Right ventricle myocardium superior (tissue), 1 donor: ENCODE measurements at regions not wholly inside any gene's neighbourhood (a gene's known extent, or its start where the extent isn't known, plus 50 kb on each side); places are given as distances from the start of the nearest gene placed in this dataset.
"Not testable (repeated sequence)": the region's sequence is repeated elsewhere in the genome, so short reads cannot be mapped to it uniquely, and the experiment has no call there.

ENCODE experiments used
- ATAC-seq: fragments of 200-7000 bp; cut with Tn5 transposase; one replicate; pipeline ENCODE4 v1.9.1; 2020; ENCODE audit warnings: mild to moderate bottlenecking; ENCODE audit not compliant: poor library complexity
- DNase-seq: peaks from one replicate; pipeline ENCODE4 v3.0.0-alpha.2; 2020
- intact Hi-C: fragments of 100-400 bp; cut with DNase I; formaldehyde crosslinking; loops from one replicate; pipeline ENCODE4 v1.11.2; 2022
- donor health status: DM: no; HTN: yes; CAD: no; lungs with severe emphysema.

DNA sequence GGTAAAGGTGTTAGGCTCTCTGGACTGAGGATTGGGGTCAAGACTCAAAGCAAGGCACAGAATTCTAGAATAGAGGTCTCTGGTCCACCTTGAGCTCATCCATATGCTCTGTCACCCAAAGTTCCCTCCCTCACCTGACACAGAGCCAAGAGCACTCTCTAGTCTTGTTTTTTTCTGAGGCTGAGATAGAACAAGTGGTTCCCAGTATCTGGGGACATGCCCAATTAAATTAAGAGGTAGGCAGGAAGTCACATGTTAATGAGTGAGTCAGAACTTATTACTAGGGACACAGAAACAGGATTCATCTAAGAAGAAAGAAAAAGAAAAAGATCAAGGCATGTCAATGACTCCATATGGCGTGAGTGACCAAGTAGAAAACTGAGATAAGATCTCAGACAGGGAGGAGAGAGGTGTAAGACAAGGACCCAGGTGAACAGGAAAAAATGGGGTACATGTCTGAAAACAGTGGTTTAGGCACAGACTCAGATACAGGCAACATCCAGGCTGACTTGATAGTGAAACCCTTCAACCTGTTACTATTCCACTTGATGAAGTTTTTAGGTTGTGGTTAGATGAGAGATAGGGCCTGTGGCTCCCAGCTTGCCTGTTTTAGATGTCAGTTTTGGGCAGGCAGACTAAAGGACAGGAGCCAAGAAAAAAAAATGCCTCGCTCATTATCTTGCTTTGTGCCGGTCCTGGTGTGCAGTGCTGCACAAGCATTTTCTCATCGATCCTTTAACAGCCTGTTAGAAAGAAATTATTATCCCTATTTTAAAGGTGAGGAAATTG is 609.9 kb downstream of the CCSER2 start:
- DNase-seq (no peak), ATAC-seq (peak; percentile 88)
- intact Hi-C loops: no loop called here

DNA sequence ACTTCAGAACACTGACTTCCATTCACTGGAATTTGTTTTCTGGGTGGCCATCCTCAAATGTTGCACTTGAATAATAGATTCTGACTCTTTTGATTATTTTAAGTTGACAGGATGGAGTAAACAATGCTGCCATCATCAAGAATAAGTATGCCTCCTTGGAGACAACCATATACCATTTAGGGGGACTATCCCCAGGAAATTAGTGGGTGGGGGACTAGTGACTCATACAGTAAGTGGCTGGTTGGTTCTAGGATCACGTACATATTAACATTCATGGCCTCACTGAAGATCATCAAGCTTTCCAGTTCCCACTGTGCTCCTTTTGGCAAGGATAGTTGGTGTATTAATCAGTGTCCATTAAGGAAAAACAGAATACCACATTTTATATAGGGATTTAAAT is 615.2 kb downstream of the CCSER2 start:
- ATAC-seq (no peak), DNase-seq (no peak)
- intact Hi-C loops: no loop called here

- intact Hi-C loops: no loop called here
- DNase-seq: no peak
- ATAC-seq: no peak
These were observed 615.8 kb downstream of the CCSER2 start for GRCh38 chr10:84944187-84944586.

DNA sequence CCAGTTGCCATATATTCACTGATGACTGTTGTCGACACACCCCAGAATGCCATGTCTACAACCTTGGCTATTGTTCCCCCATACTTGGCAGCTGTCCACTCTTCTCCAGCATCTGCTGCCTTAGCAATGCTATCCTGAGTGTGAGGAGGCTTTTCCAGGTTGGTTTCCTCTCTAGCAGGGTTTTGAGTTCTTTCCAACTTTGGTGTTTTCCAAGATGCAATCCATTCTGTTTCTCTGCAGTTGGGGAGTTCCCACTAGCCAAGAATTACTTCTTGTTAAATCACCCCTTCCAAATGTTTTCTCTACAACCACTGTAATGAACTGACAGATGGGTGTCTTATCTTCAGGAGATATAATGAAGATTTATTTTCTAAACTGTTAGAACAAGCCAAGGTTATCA is 617.4 kb downstream of the CCSER2 start:
- intact Hi-C loops: no loop called here
- ATAC-seq (no peak), DNase-seq (no peak)

- DNase-seq (no peak), ATAC-seq (no peak)
- intact Hi-C loops: no loop called here
These were observed 618.5 kb downstream of the CCSER2 start for GRCh38 chr10:84946904-84947303.

GRCh38 chr10:84948644-84949043 is 620.3 kb downstream of the CCSER2 start:
- no peak for DNase-seq
- intact Hi-C loops: no loop called here

DNA sequence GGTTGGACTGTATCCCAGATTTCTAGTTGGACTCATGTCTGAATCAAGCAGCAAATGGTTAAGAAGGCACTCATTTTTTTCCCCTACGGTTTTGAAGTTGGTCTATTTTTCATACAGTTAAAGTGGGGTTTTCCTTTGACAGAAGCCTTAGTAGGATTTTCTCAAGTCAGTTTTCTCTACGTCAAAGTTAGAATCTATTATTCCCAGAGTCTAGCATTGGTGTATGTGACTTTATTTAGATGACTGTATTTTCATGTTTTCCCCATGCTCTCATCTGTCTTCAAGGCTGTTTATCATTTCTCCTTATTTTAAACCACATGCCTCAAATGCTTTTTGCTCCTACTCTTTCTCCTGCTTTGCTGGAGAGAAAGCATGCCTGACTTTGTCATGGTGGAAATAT is 623.2 kb downstream of the CCSER2 start:
- intact Hi-C loops: no loop called here
- ATAC-seq (no peak), DNase-seq (no peak)

More at GRCh38 chr10:84948644-84949043, 620.3 kb downstream of the CCSER2 start:
- ATAC-seq: no peak

GRCh38 chr10:84957427-84957826 is 629.0 kb downstream of the CCSER2 start:
- DNase-seq: no peak
- intact Hi-C loops: no loop called here
- ATAC-seq: no peak

- ATAC-seq: no peak
- no peak for DNase-seq
- intact Hi-C loops: no loop called here
These were observed 637.1 kb downstream of the CCSER2 start for GRCh38 chr10:84965468-84965867.

GRCh38 chr10:84966708-84967441 is 638.5 kb downstream of the CCSER2 start:
- intact Hi-C loops: no loop called here
- no peak for ATAC-seq
- DNase-seq: no peak

- ATAC-seq, intact Hi-C loops, DNase-seq: not testable (repeated sequence)
These were observed 640.9 kb downstream of the CCSER2 start for GRCh38 chr10:84969297-84969696.

- ATAC-seq: no peak
- intact Hi-C loops: no loop called here
- no peak for DNase-seq
These were observed 658.6 kb downstream of the CCSER2 start for GRCh38 chr10:84987039-84987438.

- ATAC-seq: no peak
- DNase-seq: no peak
- intact Hi-C loops: no loop called here
These were observed 659.6 kb downstream of the CCSER2 start for GRCh38 chr10:84988011-84988410.

DNA sequence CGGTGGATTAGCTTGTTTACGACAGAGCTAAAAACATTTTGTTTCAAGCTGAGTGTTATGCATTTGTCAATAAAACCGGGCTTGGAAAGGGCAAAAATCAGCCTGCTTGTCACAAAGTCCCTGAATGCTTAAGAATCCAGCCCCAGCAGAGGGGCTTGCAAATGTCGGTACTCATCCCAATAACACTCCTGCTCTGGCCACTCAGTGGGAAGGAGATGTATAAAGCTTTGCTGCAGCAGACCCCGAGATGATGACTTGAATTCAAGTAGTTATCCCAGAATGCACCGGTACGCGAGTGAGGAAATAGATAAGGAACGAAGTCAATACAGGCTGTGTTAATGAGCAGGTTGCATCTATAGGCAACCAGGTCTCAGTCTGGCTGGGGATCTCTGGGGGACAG is 662.3 kb downstream of the CCSER2 start:
- intact Hi-C loops: no loop called here
- DNase-seq: no peak
- no peak for ATAC-seq

DNA sequence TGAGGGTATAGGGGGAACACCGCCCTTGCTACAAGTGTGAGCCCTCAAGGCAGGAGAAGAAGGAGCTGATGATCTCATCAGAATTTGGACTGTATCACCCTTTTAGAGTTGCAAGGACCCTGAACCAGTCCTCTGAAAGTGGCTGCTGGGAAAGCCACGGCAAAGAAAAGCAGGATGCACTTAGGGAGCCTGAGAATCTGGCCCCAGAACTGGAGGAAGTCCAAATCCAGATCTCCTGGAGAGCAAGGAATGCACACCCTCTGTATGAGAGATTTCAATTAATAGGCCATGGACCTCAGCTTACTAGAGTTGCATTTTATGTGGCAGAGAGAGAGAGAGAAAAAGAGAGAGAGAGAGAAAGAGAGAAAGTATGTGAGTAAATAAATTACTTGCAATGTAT is 662.9 kb downstream of the CCSER2 start:
- intact Hi-C loops: no loop called here
- ATAC-seq (no peak), DNase-seq (no peak)

- intact Hi-C loops: no loop called here
- ATAC-seq (no peak), DNase-seq (no peak)
These were observed 665.1 kb downstream of the CCSER2 start for GRCh38 chr10:84993251-84994035.

- intact Hi-C loops: no loop called here
- no peak for DNase-seq
- ATAC-seq: no peak
These were observed 666.3 kb downstream of the CCSER2 start for GRCh38 chr10:84994722-84995121.

DNA sequence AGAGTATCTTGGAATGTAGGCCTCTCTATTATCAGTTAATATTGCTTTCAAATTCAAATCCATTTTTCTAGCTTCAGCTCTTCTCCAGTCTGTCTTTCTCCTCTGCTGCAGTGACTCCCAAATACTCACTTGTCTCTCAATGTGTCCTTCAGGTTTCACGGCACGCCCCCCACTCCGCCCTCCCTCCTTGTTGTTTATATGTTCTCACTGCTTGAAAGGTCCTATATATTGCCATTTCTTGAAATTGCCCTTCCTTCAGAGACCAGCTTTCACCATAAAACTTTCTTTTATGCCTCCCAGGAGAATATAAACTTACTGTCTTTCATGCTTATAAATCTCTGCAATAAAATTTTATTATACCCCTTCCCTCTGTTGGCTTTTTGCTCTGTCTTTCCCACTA is 668.2 kb downstream of the CCSER2 start:
- ATAC-seq (no peak), DNase-seq (no peak)
- intact Hi-C loops: no loop called here

- intact Hi-C loops: no loop called here
- DNase-seq: no peak
- ATAC-seq: no peak
These were observed 669.5 kb downstream of the CCSER2 start for GRCh38 chr10:84997870-84998269.

DNA sequence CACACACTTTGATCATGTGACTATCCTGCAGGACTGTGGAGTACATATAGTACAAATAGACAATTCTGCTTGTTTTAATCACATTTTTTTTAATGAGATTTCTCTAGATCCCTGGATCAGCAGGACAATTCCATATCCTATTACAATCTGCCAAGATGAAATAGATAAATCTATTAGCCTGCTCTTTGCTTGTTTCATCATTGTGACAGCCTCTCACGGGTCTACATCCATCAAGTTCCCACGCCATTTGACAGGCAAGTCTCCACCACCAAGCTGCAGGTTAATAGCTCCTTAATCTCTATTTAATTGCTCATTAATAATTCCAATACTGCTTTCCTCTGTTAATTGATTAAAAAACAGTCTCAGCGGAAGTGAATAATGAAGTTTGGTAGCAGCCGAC is 671.5 kb downstream of the CCSER2 start:
- DNase-seq: no peak
- intact Hi-C loops: no loop called here
- no peak for ATAC-seq
